Chondrocyte (in vitro differentiated cells): ENCODE measurements at regions not wholly inside any gene's neighbourhood (a gene's known extent, or its start where the extent isn't known, plus 50 kb on each side); places are given as distances from the start of the nearest gene placed in this dataset.

ENCODE experiments used
- DNase-seq: peaks from one replicate; pipeline ENCODE4 v3.0.0; 2021; ENCODE audit warnings: mixed read lengths, low spot score
- H3K27ac Mint-ChIP-seq: one replicate; pipeline ENCODE4 v1.8.0; 2021; ENCODE audit warnings: mild to moderate bottlenecking, moderate library complexity, mixed read lengths; ENCODE audit not compliant: unreplicated experiment
- H3K27me3 Mint-ChIP-seq: 2 replicates; pipeline ENCODE4 v1.8.0; 2021; ENCODE audit warnings: low read depth, mixed read lengths
- H3K36me3 Mint-ChIP-seq: 2 replicates; pipeline ENCODE4 v1.8.0; 2021; ENCODE audit warnings: low read depth, mixed read lengths
- H3K4me1 Mint-ChIP-seq: 2 replicates; pipeline ENCODE4 v1.8.0; 2021; ENCODE audit warnings: low read depth, mild to moderate bottlenecking, mixed read lengths
- H3K4me3 Mint-ChIP-seq: one replicate; pipeline ENCODE4 v1.8.0; 2021; ENCODE audit warnings: mild to moderate bottlenecking, moderate library complexity, mixed read lengths; ENCODE audit not compliant: unreplicated experiment
- H3K9me3 Mint-ChIP-seq: 2 replicates; pipeline ENCODE4 v1.8.0; 2021; ENCODE audit warnings: low read depth, mixed read lengths
- TF ChIP-seq, protein P1 (sequence below): fragments of 200-600 bp; sonication (generic); IDR thresholded peaks from 2 replicates; pipeline ENCODE4 v1.5.0; 2021; ENCODE audit warnings: antibody characterized with exemption, mild to moderate bottlenecking, moderate library complexity

DNA sequence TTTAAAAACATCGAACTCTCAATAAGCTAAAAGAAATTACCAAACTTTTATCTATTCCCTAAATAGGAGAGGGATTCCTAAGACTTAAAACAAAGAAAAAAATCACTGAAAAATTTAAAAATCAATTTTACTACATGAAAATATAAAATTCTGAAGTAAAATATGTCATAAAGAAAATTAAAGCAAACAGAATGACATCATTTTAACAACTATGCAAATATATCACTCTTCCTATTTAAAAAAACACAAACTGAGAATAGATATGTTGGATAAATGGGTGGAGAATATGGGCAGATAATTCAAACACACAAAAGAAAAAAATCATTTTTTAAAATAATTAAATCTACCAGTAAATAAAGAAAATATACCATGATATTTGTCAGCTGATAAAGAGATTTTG, 510.0 kb downstream of the BCL11B start:
- no peak overlapping the region for H3K4me3 Mint-ChIP-seq
- TF ChIP-seq, protein P1, sequence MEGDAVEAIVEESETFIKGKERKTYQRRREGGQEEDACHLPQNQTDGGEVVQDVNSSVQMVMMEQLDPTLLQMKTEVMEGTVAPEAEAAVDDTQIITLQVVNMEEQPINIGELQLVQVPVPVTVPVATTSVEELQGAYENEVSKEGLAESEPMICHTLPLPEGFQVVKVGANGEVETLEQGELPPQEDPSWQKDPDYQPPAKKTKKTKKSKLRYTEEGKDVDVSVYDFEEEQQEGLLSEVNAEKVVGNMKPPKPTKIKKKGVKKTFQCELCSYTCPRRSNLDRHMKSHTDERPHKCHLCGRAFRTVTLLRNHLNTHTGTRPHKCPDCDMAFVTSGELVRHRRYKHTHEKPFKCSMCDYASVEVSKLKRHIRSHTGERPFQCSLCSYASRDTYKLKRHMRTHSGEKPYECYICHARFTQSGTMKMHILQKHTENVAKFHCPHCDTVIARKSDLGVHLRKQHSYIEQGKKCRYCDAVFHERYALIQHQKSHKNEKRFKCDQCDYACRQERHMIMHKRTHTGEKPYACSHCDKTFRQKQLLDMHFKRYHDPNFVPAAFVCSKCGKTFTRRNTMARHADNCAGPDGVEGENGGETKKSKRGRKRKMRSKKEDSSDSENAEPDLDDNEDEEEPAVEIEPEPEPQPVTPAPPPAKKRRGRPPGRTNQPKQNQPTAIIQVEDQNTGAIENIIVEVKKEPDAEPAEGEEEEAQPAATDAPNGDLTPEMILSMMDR, result no peak
- H3K9me3 Mint-ChIP-seq, result peaks cover 41% of the 10 kb centered on the region
- no peak overlapping the region for H3K27ac Mint-ChIP-seq
- no peaks in the 10 kb centered on the region for H3K4me1 Mint-ChIP-seq
- no peaks in the 10 kb centered on the region for H3K36me3 Mint-ChIP-seq
- H3K27me3 Mint-ChIP-seq, result peaks cover 2% of the 10 kb centered on the region
- no peak for DNase-seq

DNA sequence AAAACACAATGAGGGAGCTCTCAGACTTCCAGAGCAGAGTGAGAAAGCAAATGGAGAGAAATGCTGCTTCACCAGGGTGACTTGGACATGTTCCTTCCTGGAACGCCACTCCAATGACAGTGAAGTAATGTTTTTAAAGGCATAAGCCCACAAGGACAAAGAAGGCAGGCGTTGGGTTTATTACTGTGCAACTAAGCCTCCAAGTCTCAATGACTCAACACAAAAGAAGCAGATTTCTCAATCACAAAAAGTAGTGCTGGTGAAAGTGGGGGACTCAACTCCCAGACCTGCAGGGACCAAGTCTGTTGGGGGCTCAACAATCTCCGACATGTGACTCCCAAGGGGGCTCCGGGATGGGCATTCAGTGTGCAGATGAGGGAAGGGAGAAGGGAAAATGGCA, 505.2 kb downstream of the BCL11B start:
- peaks cover 27% of the 10 kb centered on the region for H3K9me3 Mint-ChIP-seq
- H3K36me3 Mint-ChIP-seq, result no peaks in the 10 kb centered on the region
- no peak for DNase-seq
- no peaks in the 10 kb centered on the region for H3K4me1 Mint-ChIP-seq
- H3K27me3 Mint-ChIP-seq, result no peaks in the 10 kb centered on the region
- H3K27ac Mint-ChIP-seq, result no peak overlapping the region
- H3K4me3 Mint-ChIP-seq, result no peak overlapping the region
- TF ChIP-seq, protein P1, result no peak

DNA sequence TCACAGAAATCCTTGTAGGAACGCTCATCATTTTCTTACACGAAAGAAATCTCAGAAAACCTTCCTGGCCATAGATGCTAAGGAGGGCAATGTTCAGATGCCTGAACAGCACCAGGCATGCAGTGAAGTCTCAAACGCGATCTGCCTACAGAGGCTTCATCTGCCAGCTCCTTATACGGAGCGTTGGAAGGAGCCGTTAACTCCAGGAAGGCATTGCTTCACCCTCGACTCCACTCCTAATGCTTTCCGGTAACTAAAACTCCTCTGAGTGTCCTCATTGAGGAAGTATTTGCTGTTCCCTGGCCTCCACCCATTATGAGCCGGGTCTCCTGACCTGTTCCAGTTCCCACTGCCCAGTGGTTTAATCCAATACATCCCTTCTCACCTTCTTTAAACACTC, 502.7 kb downstream of the BCL11B start:
- Mint-ChIP-seq H3K4me1 (no peaks in the 10 kb centered on the region), H3K27ac (no peak overlapping the region), H3K36me3 (no peaks in the 10 kb centered on the region), H3K4me3 (no peak overlapping the region), H3K9me3 (peaks cover 8% of the 10 kb centered on the region), H3K27me3 (peaks cover 9% of the 10 kb centered on the region)
- TF ChIP-seq, protein P1, result no peak
- DNase-seq, result no peak

DNA sequence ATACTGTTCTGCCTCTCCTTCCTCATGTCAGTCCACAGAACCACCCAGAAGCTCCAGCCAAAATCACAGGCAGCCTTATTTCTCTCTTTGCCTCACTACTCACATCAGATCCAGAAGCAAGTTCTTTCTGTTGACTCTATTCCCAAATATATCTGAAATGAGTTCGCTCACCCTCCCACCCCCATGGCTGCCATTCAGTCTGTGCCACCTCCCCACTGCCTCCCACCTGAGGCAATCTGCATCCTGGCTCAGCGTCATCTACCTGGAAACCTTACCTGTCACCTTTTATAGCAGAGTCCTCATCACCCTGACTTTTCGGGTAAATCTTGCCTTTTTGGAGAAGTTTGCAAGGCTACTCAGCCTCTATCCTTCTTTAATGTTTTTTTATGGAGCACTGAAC, 501.8 kb downstream of the BCL11B start:
- H3K27ac Mint-ChIP-seq, result no peak overlapping the region
- DNase-seq, result no peak
- H3K9me3 Mint-ChIP-seq, result peaks cover 4% of the 10 kb centered on the region
- H3K27me3 Mint-ChIP-seq, result peaks cover 13% of the 10 kb centered on the region
- H3K4me1 Mint-ChIP-seq, result no peaks in the 10 kb centered on the region
- H3K36me3 Mint-ChIP-seq, result no peaks in the 10 kb centered on the region
- TF ChIP-seq, protein P1, result no peak
- no peak overlapping the region for H3K4me3 Mint-ChIP-seq

DNA sequence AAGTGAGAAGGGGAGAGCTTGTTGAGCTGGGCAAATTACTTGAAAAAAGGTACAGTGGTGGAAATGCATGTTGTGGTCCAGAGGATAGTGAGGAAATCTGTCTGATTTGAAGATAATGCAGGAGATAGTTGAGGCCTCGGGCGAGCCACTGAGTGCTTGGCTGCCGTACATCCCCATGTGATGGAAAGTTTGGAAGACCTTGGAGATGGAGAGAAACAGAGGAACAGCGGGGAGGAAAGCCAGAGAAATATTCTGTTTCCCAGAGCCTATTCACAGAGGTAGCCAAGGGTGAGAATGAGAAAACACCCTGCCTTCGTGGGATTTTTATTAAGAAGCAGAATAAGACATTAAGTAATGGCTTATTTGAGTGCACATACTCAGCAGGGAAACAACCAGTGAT, 498.2 kb downstream of the BCL11B start:
- TF ChIP-seq, protein P1, result no peak
- H3K36me3 Mint-ChIP-seq, result no peaks in the 10 kb centered on the region
- H3K4me1 Mint-ChIP-seq, result no peaks in the 10 kb centered on the region
- H3K27me3 Mint-ChIP-seq, result peaks cover 18% of the 10 kb centered on the region
- DNase-seq, result no peak
- no peak overlapping the region for H3K27ac Mint-ChIP-seq
- no peaks in the 10 kb centered on the region for H3K9me3 Mint-ChIP-seq
- H3K4me3 Mint-ChIP-seq, result no peak overlapping the region
